ENCODE measurements at regions not wholly inside any gene's neighbourhood (a gene's known extent, or its start where the extent isn't known, plus 50 kb on each side); places are given as distances from the start of the nearest gene placed in this dataset.

- H3K4me1 Mint-ChIP-seq, result no peaks in the 10 kb centered on the region
- no peaks in the 10 kb centered on the region for H3K79me2 ChIP-seq (ENCODE audit: insufficient read depth, low read length)
Measured at GRCh38 chr10:117673230-117674010, 130.9 kb downstream of the EMX2 start.

DNA sequence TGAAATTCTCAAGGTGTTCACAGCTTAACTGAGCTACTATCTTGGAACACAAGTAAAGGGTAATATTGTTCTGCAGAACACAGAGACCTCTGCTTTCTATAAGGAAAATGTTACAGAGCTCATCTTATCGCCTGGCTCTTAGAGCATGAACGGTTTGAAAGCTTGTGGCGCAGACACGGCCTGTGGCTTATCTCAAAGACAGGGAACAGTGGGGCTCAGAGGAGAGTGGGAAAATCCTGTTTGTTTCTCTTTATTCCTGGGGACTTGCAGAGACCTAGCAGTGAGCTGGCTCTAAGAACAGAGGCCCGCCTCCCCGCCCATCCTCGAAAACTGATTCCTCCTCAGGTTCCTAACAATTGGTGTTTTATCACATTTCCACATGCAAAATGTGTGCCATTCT lies 131.7 kb downstream of the EMX2 start:
- Mint-ChIP-seq H3K36me3 (no peaks in the 10 kb centered on the region), H3K27ac (no peak overlapping the region), H3K9me3 (peaks cover 0 to 4% (median 1%) of the 10 kb centered on the region in 7 donors), H3K4me3 (no peak overlapping the region), H3K4me1 (no peaks in the 10 kb centered on the region), H3K27me3 (ENCODE audit: low read depth in 3 of 3) (peaks cover 13 to 25% (median 23%) of the 10 kb centered on the region in 3 donors)
- no peak overlapping the region for H3K4me3 ChIP-seq (replicated peaks in 1 of 3; ENCODE audit: low read depth in 2 of 3, low read length in 3 of 3)
- H4K20me1 ChIP-seq (ENCODE audit: insufficient read depth, low read length), result no peaks in the 10 kb centered on the region
- H2AFZ ChIP-seq (ENCODE audit: insufficient read depth, low read depth, low read length, poor library complexity, severe bottlenecking), result no peak overlapping the region
- no peaks in the 10 kb centered on the region for H3K27me3 ChIP-seq (ENCODE audit: control insufficient read depth in 2 of 2, insufficient read depth in 2 of 2, low read length in 2 of 2)
- no peaks in the 10 kb centered on the region for H3K79me2 ChIP-seq (ENCODE audit: insufficient read depth, low read length)
- no peaks in the 10 kb centered on the region for H3K4me1 ChIP-seq (ENCODE audit: control insufficient read depth in 1 of 2, insufficient read depth in 2 of 2, low read length in 2 of 2)
- H3K9ac ChIP-seq (ENCODE audit: insufficient read depth, low read length, poor library complexity, severe bottlenecking), result no peak overlapping the region
- H3K9me3 ChIP-seq (replicated peaks in 1 of 2; ENCODE audit: control insufficient read depth in 1 of 2, insufficient read depth in 1 of 2, low read length in 2 of 2), result no peaks in the 10 kb centered on the region
- no peak overlapping the region for H3K4me2 ChIP-seq (replicated peaks; ENCODE audit: extremely low read depth, low read length, poor library complexity, severe bottlenecking)
- H3K36me3 ChIP-seq (replicated peaks in 1 of 2; ENCODE audit: control insufficient read depth in 1 of 2, insufficient read depth in 2 of 2, low read length in 2 of 2), result no peaks in the 10 kb centered on the region
- TF ChIP-seq, protein P1, sequence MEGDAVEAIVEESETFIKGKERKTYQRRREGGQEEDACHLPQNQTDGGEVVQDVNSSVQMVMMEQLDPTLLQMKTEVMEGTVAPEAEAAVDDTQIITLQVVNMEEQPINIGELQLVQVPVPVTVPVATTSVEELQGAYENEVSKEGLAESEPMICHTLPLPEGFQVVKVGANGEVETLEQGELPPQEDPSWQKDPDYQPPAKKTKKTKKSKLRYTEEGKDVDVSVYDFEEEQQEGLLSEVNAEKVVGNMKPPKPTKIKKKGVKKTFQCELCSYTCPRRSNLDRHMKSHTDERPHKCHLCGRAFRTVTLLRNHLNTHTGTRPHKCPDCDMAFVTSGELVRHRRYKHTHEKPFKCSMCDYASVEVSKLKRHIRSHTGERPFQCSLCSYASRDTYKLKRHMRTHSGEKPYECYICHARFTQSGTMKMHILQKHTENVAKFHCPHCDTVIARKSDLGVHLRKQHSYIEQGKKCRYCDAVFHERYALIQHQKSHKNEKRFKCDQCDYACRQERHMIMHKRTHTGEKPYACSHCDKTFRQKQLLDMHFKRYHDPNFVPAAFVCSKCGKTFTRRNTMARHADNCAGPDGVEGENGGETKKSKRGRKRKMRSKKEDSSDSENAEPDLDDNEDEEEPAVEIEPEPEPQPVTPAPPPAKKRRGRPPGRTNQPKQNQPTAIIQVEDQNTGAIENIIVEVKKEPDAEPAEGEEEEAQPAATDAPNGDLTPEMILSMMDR (IDR thresholded peaks at IDR 0.05), result no peak
- H3K27ac ChIP-seq (ENCODE audit: low read depth in 1 of 2, low read length in 2 of 2), result no peak overlapping the region
- intact Hi-C loops (cut with micrococcal nuclease), result no loop called here
- no peak for DNase-seq
- WGBS (ENCODE audit: insufficient coverage), result 80% methylated on average over 5 of the region's 7 CpGs

More at GRCh38 chr10:117673230-117674010, 130.9 kb downstream of the EMX2 start:
- no peak overlapping the region for H3K9ac ChIP-seq (ENCODE audit: insufficient read depth, low read length, poor library complexity, severe bottlenecking)
- no peak overlapping the region for H3K4me3 ChIP-seq (replicated peaks in 1 of 3; ENCODE audit: low read depth in 2 of 3, low read length in 3 of 3)
- intact Hi-C loops (cut with micrococcal nuclease), result no loop called here
- Mint-ChIP-seq H3K27ac (no peak overlapping the region), H3K4me3 (no peak overlapping the region), H3K36me3 (no peaks in the 10 kb centered on the region), H3K9me3 (peaks cover 0 to 4% (median 1%) of the 10 kb centered on the region in 7 donors), H3K27me3 (ENCODE audit: low read depth in 3 of 3) (peaks cover 13 to 25% (median 23%) of the 10 kb centered on the region in 3 donors)
- no peaks in the 10 kb centered on the region for H3K4me1 ChIP-seq (ENCODE audit: control insufficient read depth in 1 of 2, insufficient read depth in 2 of 2, low read length in 2 of 2)
- TF ChIP-seq, protein P1 (IDR thresholded peaks at IDR 0.05), result no peak
- no peak overlapping the region for H3K27ac ChIP-seq (ENCODE audit: low read depth in 1 of 2, low read length in 2 of 2)
- H3K9me3 ChIP-seq (replicated peaks in 1 of 2; ENCODE audit: control insufficient read depth in 1 of 2, insufficient read depth in 1 of 2, low read length in 2 of 2), result no peaks in the 10 kb centered on the region
- whole genome bisulfite sequencing (ENCODE audit: insufficient coverage), result 70% methylated on average over 2 of the region's 8 CpGs
- H3K36me3 ChIP-seq (replicated peaks in 1 of 2; ENCODE audit: control insufficient read depth in 1 of 2, insufficient read depth in 2 of 2, low read length in 2 of 2), result no peaks in the 10 kb centered on the region
- no peak for DNase-seq
- no peak overlapping the region for H3K4me2 ChIP-seq (replicated peaks; ENCODE audit: extremely low read depth, low read length, poor library complexity, severe bottlenecking)
- no peaks in the 10 kb centered on the region for H3K27me3 ChIP-seq (ENCODE audit: control insufficient read depth in 2 of 2, insufficient read depth in 2 of 2, low read length in 2 of 2)
- H2AFZ ChIP-seq (ENCODE audit: insufficient read depth, low read depth, low read length, poor library complexity, severe bottlenecking), result no peak overlapping the region
- no peaks in the 10 kb centered on the region for H4K20me1 ChIP-seq (ENCODE audit: insufficient read depth, low read length)

All from CD14-positive monocyte (primary cell).